ENCODE measurements at regions not wholly inside any gene's neighbourhood (a gene's known extent, or its start where the extent isn't known, plus 50 kb on each side); places are given as distances from the start of the nearest gene placed in this dataset.
"Not testable (repeated sequence)": the region's sequence is repeated elsewhere in the genome, so short reads cannot be mapped to it uniquely, and the experiment has no call there.

DNA sequence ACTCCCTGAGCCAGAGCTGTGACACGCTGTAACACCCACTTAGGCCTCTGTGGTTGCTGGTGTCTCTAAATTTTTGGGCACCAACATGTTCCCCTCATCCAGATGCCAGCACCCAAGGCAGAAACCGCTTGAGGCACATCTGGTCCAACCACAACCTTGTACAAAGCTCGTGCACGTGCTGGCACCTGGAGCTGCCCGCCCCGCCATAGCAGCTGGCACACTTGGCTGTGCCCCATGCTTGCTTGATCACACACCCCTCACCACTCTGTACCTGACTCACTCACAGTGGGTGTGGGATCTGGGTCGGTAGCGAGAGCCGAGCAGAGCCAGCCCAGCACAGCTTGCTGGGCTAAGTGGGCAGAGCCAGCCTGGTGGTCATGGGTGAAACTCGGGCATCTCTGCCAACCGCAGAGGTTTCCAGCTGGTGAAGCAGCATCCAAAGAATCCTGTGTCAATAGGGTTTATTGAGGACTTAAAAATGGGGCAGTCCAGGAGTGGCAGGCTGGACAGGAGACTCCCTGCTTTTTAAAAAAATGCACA, 1210.4 kb downstream of the TYW1 start:
- DNase-seq, result no peak

DNA sequence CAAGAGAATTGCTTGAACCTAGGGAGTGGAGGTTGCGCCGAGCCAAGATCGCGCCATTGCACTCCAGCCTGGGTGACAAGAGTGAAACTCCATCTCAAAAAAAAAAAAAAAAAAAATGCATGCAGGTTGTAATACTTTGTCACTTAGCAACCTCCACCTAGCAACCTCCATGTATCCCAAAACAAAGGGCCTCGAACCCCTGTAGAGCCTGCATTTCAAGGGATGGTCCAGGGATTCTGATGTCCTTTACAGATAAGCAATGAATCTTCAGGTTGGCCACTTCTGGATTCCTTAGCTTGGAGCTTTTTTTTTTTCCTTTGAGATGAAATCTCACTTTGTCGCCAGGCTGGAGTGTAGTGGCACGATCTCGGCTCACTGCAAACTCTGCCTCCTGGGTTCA, 1211.0 kb downstream of the TYW1 start:
- DNase-seq, result no peak

DNA sequence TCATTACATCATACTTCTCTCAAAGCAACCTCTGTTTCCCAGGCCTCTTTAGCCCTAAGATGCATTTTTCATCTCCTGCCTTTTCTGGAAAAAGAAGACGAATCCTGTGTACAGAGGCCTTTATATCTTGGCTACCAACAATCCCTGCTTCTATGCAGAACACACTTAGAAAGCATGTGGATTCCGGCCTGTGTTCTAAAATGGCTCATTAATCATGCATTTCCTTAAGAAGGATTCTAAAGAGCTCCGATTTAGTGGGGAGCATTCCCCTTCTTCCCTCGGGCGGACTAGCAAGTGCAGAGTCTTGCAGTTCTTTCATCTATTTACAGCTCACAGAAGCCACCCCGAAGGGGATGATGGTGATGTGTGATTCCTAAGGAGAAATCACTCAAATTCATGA, 1212.9 kb downstream of the TYW1 start:
- DNase-seq, result no peak

DNA sequence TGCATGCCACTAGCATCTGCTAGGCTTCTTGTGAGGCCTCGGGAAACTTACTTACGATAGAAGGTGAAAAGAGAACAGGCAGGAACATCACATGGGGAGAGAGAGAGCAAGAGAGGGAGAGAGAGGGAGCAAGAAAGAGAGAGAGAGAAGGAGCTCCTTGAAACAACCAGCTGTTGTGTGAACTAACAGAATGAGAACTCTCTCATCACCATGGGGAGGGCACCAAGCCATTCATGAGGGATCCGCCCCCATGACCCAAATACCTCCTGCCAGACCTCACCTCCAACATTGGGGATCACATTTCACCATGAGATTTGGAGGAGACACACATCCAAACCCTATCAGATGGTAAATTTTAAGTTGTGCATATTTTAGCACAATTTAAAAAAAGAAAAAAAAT, 1217.2 kb downstream of the TYW1 start:
- DNase-seq, result no peak

DNA sequence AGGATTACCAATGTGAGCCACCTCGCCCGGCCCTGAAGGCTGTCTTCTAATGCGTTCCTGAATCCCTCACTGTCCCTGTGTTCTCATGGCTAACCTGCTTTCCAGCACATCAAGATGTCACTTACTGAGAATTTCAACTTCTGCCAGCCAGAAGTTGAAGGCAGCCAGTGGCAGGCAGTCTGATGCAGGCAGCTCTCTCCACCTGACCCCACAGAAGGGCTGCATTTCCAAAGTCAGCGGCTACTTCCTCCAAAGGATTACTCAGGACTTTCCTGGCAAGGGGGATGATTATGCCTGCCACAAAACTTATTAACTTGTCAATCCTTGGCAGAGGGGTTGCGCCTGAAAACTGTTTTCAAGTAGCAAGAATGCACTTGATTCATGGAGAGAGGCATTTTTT, 1219.4 kb downstream of the TYW1 start:
- DNase-seq, result peak; percentile 67

DNA sequence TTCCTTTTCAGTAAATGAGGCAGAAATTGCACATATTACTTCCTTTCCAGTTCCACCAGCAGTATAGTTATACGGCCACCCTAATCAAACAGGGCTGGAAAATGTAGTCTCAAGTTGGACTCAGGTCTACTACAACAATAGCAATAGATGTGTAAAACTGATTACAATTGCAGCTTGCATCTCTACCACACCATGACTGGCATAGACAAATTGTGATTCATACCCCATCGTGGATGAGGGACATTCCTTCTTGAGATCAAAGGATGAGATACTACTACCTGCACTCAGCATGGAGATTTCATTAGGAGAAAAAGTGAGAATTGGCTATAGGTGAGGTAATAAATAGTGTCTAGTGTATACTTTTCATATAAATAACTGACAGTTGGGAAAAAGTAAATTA, 1220.8 kb downstream of the TYW1 start:
- no peak for DNase-seq

DNA sequence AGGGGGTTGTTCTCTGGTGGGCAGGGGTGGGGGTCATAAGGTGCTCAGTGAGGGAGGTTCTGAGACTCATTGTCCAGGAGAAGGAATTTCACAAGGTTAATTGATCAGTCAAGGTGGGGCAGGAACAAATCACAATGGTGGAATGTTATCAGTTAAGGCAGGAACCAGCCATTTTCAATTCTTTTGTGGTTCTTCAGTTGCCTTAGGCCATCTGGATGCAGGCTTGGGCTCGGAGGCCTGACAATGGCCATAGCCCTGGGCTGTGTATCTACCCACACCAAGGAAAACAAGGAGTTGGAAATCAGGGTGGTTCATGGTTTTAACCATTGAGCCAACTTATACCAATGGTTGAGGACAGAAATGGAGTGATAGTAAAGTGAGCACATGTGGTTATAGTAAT, 1221.8 kb downstream of the TYW1 start:
- no peak for DNase-seq

DNA sequence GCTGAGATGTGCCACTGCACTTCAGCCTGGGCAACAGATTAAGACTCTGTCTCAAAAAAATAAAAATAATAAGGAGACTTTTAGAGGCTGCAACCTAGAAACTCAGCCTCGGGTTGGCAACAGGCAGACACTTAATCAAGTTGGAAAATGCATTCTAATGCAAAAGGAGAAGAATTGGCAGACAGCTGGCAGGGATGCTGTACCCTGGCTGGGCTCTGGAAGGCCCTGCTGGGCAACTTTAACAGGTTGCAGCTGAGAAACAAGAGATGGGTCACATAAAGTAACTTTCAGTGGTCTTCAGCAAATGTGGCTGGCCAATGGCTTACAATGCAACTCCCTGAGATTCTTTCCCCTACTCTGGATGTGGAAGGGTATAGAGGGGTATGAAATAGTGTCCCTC, 1225.7 kb downstream of the TYW1 start:
- DNase-seq, result no peak

DNA sequence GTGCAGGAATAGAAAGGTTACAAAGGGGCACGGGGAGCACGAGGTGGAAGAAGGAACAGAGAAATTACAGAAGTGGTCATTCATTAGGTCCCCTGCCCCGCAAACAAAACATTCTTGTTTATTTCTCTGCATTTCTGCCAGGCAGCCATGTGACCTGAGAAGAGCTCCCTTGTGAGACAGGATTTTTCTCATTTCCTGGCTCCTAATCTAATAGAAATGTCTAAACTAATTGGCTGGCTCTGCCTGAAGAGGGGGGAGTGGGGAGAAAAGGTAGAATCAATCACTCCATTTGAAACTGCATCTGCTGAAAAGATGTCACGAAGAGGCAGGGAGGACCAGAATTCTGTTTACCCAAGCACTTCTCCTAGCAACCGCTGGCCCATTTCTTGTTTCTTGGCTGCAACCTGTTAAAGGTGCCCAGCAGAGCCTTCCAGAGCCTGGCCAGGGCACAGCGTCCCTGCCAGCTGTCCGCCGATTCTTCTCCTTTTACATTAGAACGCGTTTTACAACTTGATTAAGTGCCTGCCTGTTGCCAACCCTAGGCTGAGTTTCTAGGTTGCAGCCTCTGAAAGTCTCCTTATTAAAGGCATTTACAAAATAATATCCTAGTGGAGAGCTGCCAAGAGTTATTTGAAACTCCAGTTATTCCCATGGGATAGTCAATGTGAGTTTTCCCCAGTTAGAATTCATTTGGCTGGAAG, 1227.6 kb downstream of the TYW1 start:
- no peak for DNase-seq

DNA sequence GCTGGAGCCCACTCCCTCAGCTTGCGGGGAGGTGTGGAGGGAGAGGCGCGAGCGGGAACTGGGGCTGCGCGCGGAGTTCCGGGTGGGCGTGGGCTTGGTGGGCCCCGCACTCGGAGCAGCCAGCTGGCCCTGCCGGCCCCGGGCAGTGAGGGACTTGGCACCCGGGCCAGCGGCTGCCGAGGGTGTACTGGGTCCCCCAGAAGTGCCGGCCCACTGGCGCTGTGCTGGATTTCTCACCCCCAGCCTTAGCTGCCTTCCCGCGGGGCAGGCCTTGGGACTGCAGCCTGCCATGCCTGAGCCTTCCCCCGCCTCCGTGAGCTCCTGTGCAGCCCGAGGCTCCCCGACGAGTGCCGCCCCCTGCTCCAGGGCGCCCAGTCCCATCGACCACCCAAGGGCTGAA, 1234.4 kb downstream of the TYW1 start:
- DNase-seq, result not testable (repeated sequence)

DNA sequence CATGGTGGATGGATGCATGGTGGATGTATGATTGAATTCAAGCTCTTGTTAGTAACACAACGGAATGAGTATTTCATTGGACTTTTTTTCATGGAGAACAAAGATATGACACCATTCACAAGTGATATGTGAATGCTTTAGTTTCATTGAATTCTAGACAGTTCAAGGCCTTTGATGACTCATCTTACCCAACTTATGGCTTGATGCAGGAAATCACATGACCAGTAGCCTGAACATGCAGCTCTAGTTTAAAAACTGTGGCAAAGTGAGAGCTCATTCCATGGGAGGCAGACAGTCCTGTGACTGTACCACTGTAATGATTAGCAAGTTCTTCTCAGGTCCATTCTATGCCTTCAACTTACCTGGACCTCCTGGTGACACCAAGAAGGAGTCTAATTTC, 1239.3 kb downstream of the TYW1 start:
- peak; percentile 30 for DNase-seq

DNA sequence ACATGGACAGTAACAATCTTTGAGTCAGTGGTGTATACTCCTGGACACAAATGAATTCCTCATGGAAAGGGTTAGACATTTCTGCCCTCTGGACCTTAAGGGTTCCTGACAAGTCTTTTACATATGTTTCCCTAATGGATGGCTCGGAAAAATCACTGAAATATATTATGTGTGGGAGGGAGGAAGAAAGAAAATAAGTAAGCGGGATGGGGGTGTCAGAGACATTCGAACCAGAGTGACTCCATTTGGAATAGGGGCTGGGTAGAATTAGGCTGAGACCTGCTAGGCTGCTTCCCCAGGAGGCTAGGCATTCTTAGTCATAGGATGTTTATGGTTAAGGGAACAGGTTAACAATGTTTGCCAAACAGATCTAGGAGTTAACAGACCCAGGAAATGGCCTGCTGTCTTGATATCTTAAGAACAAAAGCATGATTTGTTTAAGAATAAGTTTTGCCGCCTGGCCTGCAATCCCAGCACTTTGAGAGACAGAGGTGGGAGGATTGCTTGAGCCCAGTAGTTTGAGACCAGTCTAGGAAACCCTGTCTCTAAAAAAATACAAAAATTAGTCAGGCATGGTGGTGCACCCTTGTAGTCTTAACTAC, 1241.7 kb downstream of the TYW1 start:
- DNase-seq, result peak; percentile 20

DNA sequence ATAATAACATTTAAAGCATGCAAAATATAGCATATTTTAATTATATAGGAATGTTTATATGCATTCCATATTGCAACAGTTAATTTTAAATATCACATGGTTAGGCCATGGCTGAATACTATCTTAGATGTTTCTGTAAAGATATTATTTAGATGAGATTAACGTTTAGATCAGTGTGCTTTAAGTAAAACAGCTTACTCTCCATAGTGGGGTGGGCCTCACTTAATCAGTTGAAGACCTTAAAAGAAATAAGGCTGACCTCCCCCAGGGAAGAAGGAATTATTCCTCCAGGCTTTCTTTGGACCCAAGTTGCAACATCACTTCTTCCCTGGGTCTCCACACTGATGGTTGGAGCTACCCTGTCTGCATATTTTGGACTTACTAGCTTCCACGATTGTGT, 1246.5 kb downstream of the TYW1 start:
- DNase-seq, result no peak

DNA sequence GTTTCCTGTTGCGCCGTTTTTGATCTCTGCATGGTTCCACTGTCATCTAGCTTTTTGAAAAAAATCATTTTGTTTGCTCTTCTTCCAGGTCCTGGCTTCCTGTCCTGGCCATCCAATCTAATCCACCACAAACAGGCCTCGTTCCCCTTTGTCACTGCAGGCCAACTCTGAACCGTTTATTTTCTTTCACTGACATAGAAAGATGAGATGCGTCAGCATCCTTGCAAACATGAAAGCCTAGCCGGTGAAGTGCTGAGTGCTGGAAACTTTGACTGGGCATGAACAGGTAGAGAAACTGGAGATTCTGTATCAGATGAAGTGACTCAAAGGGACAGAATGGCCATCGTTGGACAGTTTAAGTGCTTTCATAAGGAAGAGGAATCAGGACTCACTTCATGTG, 1247.8 kb downstream of the TYW1 start:
- no peak for DNase-seq

DNA sequence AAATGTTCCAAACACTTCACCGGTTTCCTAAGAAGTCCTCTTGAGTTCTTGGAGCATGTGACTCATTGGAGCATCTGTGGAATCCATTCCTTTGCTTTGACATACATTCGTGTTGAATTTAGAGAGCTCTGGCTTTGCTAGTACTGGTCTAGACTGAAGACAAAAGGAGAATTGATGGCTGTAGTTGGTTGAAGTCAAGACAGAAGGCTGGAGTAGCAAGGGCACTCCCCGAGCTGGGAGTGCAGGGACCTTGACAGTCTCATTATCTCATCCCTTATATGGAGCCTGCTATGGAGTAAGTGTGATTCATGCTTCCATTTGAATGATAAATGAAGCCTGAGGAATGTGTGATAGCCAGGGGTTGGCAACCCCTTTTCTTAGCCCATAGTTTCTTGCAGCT, 1249.1 kb downstream of the TYW1 start:
- peak; percentile 95 for DNase-seq

DNA sequence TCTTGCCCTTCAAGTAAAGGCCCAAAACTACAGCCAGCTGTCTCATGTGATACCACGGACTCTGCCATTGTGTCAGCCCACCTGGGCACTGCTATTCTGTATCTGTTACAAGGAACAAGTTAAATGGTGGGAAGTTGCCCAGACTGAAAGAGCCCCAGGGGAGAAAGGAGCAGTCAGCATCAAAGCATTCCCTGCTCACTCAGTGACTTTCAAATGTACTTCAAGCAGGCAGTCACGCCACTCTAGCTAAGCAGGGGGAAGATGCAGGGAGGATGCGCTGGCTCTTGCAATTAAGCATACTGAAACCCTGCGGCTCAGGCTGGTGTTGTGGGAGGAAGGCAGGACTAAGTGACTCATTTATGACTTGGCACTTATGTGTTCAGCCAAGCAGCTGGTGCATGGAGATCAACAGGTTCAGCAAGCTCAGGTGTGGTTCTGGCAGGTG, 1249.6 kb downstream of the TYW1 start:
- DNase-seq, result peak; percentile 88

DNA sequence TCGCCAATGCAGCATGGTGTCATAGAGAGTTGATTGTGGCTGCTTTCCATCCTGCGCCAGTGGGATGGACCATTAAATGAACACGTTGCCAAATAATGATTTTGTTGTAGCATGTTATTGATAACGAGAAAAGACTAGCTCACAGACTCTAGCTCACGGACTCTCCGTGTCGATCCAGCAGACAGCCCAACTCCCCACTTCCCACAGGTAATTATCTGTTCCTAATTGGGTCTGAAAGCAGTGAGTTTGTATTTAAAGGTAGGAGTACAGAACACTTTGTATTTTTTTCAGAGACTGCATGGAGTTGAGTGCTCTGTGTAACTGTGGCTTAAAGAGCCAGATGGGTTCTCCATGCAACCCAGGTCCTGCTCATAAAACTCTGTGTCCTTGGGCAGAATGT, 1250.5 kb downstream of the TYW1 start:
- no peak for DNase-seq

DNA sequence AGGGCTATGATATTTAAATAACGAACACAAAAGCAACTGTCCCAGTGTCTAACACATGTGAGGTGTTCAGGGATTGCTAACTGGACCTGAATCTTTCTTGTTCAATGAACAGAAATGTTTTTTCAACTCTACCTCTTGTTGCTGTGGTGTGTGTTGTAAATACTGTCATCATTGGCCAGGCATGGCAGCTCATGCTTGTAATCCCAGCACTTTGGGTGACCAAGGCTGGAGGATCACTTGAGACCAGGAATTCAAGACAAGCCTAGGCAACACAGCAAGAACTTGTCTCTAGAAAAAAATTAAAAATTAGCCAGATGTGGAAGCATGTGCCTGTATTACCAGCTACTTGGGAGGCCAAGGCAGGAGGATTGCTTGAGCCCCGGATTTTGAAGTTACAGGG, 1250.9 kb downstream of the TYW1 start:
- no peak for DNase-seq

DNA sequence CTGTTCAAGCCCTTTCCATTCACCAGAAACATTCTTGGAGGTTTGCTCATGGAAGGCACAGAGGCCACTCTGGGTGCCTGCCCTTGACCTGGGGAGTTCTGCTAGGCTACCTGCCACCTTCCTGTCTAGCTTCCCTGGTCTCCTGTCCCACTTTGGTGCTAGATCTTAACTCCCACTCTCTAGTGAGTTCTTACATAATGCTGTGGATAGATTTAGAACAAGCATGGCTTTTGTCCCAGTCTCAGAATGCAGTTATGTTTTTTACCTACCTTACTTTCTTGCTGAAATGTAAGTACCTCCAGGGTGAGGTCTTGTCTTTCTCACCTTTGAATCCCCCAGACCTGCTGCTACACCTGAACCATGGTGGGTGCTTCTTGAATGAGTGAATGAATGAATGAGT, 1252.3 kb downstream of the TYW1 start:
- DNase-seq, result no peak

DNA sequence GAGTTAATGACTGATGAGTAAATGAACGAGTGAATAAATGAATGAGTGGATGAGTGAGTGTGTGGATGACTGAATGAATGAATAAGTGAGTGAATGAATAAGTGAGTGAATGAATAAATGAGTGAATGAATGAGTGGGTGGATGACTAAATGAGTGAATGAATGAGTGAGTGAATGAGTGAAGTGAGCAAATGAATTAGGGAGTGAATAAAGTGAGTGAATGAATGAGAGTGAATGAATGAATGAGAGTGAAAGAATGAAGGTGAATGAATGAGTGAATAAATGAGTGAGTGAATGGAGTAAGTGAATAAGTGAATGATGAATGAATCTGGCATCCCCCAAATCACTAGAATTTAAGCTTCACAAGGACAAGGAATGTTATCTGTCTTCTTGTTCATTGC, 1253.0 kb downstream of the TYW1 start:
- DNase-seq, result no peak

DNA sequence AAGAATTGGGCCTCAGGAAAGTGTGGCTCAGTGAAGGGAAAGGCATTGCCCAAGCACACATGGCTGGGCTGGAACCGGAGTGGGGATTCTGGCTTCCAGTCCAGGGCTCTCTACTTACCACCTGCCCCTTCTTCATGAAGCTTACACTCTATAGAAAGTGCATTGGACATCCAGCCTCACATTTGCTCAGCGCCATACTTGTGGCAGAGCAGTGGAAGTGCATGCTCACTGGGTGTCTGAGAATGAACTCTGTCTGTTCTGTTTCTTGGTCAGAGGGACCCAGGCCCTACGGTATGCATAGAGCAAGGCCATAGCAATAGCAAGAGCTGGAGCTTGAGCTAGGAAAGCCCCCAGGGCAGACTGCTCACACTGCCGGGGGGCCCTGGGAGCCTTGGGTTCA, 1253.5 kb downstream of the TYW1 start:
- no peak for DNase-seq

DNA sequence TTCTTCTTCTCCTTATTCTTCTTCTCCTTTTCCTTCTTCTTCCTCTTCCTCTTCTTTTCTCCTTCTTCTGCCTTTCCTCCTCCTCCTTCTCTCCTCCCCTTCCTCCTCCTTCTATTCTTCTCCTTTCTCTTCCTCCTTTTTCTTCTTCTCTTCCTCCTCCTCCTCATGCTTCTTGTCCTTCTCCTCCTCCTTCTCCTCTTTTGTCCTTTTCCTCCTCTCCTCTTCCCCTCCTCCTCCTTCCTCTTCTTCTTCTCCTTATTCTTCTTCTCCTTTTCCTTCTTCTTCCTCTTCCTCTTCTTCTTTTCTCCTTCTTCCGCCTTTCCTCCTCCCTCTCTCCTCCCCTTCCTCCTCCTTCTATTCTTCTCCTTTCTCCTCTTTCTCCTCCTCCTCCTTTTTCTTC, 1258.2 kb downstream of the TYW1 start:
- not testable (repeated sequence) for DNase-seq

DNA sequence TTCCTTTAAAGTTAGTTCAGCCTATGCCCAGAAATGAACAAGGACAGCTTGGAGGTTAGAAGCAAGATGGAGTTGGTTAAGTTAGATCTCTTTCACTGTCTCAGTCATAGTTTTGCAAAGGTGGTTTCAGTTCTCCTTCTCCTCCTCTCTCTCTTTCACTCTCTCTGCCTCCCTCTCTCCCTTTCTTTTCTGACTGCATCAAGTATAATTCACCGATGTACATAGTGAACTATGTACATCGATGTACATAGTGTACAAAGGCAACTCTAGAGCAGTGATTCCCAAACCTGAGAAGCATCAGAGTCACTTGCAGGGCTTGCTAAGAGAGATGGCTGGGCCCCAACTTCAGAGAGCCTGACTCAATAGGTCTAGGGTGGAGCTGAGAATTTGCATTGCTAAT, 1259.7 kb downstream of the TYW1 start:
- DNase-seq, result no peak

DNA sequence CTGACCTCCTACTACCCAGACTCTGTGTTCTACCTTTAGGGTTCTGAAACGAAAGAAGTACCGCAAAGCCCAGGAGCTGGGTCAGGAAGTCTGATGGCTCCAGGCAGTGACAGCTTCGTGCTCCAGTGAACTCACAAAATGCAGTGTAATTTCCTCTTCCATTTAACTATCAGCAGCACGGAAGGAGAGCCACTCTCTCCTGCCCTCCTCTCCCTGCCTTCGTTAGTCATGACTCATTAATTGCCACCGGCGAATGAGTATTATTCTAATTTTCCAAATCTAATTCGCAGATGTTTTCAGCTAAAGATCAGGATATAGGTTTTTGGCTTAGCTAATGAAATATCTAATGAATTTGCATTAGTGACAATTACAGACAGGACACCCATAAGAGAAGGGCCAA, 1262.0 kb downstream of the TYW1 start:
- no peak for DNase-seq

DNA sequence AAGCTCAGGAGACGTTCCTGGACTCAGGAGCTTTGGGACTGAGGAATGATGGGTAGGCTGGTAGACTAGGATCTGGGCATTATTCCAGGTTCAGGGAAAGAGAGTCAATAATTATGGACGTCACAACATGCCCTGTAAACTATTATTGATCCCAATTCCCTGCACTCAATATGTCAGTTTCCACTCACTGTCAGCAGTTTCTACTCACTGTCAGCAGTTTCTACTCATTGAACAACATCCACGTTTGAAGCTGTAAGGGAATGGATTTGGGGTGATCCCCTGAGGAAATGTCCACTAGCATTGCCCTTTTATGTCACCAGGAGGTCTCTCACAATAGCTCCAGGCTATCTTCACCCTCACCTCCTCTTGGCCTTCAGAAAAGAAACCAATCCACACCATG, 1268.6 kb downstream of the TYW1 start:
- DNase-seq, result no peak

Measured in NCI-H226 (cell line).